HEK293T (cell line): ENCODE measurements at regions not wholly inside any gene's neighbourhood (a gene's known extent, or its start where the extent isn't known, plus 50 kb on each side); places are given as distances from the start of the nearest gene placed in this dataset.

Experiments used
- BHLHE40 ChIP-seq: fragments of 450-650 bp; IDR thresholded peaks from 2 replicates; pipeline ENCODE4 v1.6.1; 2016; ENCODE audit warnings: mild to moderate bottlenecking, moderate library complexity, borderline replicate concordance
- CTBP1 ChIP-seq: fragments of 450-650 bp; IDR thresholded peaks from 2 replicates; pipeline ENCODE4 v1.6.1; 2016; ENCODE audit warnings: borderline replicate concordance
- SP1 ChIP-seq: fragments of 450-650 bp; IDR thresholded peaks from 2 replicates; pipeline ENCODE4 v1.6.1; 2017
- TF ChIP-seq, protein P1 (sequence below): fragments of 450-650 bp; IDR thresholded peaks from 2 replicates; pipeline ENCODE4 v1.6.1; 2016

DNA sequence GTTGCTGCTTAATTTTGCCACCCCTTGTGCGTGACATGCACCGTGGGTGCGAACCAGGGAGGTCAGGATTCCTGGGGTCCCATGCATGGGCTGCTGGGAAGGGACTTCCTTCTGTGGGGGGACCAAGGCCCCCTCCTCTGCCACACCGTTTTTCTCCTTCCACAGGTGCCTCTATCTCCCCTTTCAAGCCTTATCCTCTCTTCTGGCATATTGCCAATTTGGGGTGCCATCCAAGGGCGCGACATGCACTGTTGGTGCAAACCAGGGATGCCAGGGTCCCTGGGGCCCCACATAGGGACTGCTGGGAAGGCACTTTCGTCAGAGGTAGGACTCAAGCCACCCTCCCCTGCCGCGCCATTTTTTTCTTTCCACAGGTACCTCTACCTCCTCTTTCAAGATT lies 289.0 kb downstream of the ALG10 start:
- TF ChIP-seq BHLHE40 (no peak), CTBP1 (no peak), SP1 (no peak)
- TF ChIP-seq, protein P1, sequence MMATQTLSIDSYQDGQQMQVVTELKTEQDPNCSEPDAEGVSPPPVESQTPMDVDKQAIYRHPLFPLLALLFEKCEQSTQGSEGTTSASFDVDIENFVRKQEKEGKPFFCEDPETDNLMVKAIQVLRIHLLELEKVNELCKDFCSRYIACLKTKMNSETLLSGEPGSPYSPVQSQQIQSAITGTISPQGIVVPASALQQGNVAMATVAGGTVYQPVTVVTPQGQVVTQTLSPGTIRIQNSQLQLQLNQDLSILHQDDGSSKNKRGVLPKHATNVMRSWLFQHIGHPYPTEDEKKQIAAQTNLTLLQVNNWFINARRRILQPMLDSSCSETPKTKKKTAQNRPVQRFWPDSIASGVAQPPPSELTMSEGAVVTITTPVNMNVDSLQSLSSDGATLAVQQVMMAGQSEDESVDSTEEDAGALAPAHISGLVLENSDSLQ, result no peak
